GM23338 (cell line): ENCODE measurements at regions not wholly inside any gene's neighbourhood (a gene's known extent, or its start where the extent isn't known, plus 50 kb on each side); places are given as distances from the start of the nearest gene placed in this dataset.

Source experiments
- ATAC-seq: fragments of 200-7000 bp; cut with Tn5 transposase; 3 replicates; pipeline ENCODE4 v1.9.1; 2020
- DNase-seq: peaks from one replicate; pipeline ENCODE4 v3.0.0-alpha.2; 2015; ENCODE audit warnings: low spot score
- H2AFZ ChIP-seq: fragments of 200-600 bp; sonication (generic); 2 replicates; pipeline ENCODE4 v1.8.0; 2016; ENCODE audit warnings: antibody characterized with exemption, mild to moderate bottlenecking, moderate library complexity
- H3F3A ChIP-seq: fragments of 200-600 bp; sonication (generic); replicated peaks from 2 replicates; pipeline ENCODE4 v1.8.0; 2017; ENCODE audit warnings: antibody characterized with exemption, mixed run types, low read depth
- H3K27ac ChIP-seq: fragments of 200-600 bp; sonication (generic); 2 replicates; pipeline ENCODE4 v1.6.1; 2016; ENCODE audit warnings: low read depth
- H3K27me3 ChIP-seq: fragments of 200-600 bp; sonication (generic); 2 replicates; pipeline ENCODE4 v1.8.0; 2016; ENCODE audit warnings: mild to moderate bottlenecking, mixed run types, moderate library complexity; ENCODE audit not compliant: insufficient read depth
- H3K36me3 ChIP-seq: fragments of 200-600 bp; sonication (generic); 2 replicates; pipeline ENCODE4 v1.8.0; 2016; ENCODE audit warnings: mild to moderate bottlenecking; ENCODE audit not compliant: insufficient read depth
- H3K4me1 ChIP-seq: fragments of 200-600 bp; sonication (generic); 2 replicates; pipeline ENCODE4 v1.8.0; 2016; ENCODE audit warnings: mild to moderate bottlenecking, moderate library complexity; ENCODE audit not compliant: insufficient read depth
- H3K4me2 ChIP-seq: fragments of 200-600 bp; sonication (generic); 2 replicates; pipeline ENCODE4 v1.7.1; 2017; ENCODE audit warnings: mixed run types
- H3K4me3 ChIP-seq: fragments of 200-600 bp; sonication (generic); 2 replicates; pipeline ENCODE4 v1.6.1; 2016; ENCODE audit warnings: mixed run types
- H3K79me2 ChIP-seq: fragments of 200-600 bp; sonication (generic); replicated peaks from 2 replicates; pipeline ENCODE4 v1.8.0; 2017; ENCODE audit warnings: mild to moderate bottlenecking; ENCODE audit not compliant: insufficient read depth
- H3K9me2 ChIP-seq: fragments of 200-600 bp; sonication (generic); 2 replicates; pipeline ENCODE4 v1.8.0; 2017; ENCODE audit not compliant: insufficient read depth
- H4K20me1 ChIP-seq: fragments of 200-600 bp; sonication (generic); replicated peaks from 2 replicates; pipeline ENCODE4 v1.8.0; 2017; ENCODE audit warnings: mild to moderate bottlenecking; ENCODE audit not compliant: insufficient read depth
- H3K27ac Mint-ChIP-seq: 2 replicates; pipeline ENCODE4 v1.8.0; 2020; ENCODE audit warnings: inconsistent platforms, mild to moderate bottlenecking, moderate library complexity, mixed read lengths
- H3K27me3 Mint-ChIP-seq: 3 replicates; pipeline ENCODE4 v1.8.0; 2022; ENCODE audit warnings: low read depth, mild to moderate bottlenecking, moderate library complexity, mixed read lengths, inconsistent platforms; ENCODE audit not compliant: insufficient read depth, poor library complexity
- H3K36me3 Mint-ChIP-seq: 3 replicates; pipeline ENCODE4 v1.8.0; 2021; ENCODE audit warnings: low read depth, mild to moderate bottlenecking, inconsistent platforms, moderate library complexity, mixed read lengths
- H3K4me1 Mint-ChIP-seq: 3 replicates; pipeline ENCODE4 v1.8.0; 2020; ENCODE audit warnings: mild to moderate bottlenecking, inconsistent platforms, mixed read lengths
- H3K4me3 Mint-ChIP-seq: 3 replicates; pipeline ENCODE4 v1.8.0; 2021; ENCODE audit warnings: moderate library complexity, mild to moderate bottlenecking, inconsistent platforms, mixed read lengths
- H3K9me3 Mint-ChIP-seq: 3 replicates; pipeline ENCODE4 v1.8.0; 2020; ENCODE audit warnings: moderate library complexity, mild to moderate bottlenecking, inconsistent platforms, mixed read lengths
- CREB1 ChIP-seq: fragments of 250-450 bp; sonication (Bioruptor Pico); IDR thresholded peaks from 2 replicates; pipeline ENCODE4 v1.5.0; 2020; ENCODE audit warnings: low read depth, mild to moderate bottlenecking, moderate library complexity
- EZH2phosphoT487 ChIP-seq: fragments of 200-600 bp; sonication (generic); IDR thresholded peaks from one replicate; pipeline ENCODE4 v1.8.1; 2018; ENCODE audit warnings: antibody characterized with exemption; ENCODE audit not compliant: unreplicated experiment
- STAT1 ChIP-seq: IDR thresholded peaks from one replicate; pipeline ENCODE4 v1.6.1; 2016; ENCODE audit warnings: antibody characterized with exemption; ENCODE audit not compliant: unreplicated experiment
- ZNF114 ChIP-seq: fragments of 250-450 bp; sonication (Bioruptor Pico); IDR thresholded peaks from 2 replicates; pipeline ENCODE4 v1.5.0; 2020; ENCODE audit warnings: mild to moderate bottlenecking, moderate library complexity
- TF ChIP-seq, protein P1 (sequence below): IDR thresholded peaks from one replicate; pipeline ENCODE4 v1.6.1; 2018; ENCODE audit warnings: antibody characterized with exemption; ENCODE audit not compliant: unreplicated experiment
- TF ChIP-seq, protein P2 (sequence below): fragments of 250-450 bp; sonication (Bioruptor Pico); IDR thresholded peaks from 2 replicates; pipeline ENCODE4 v1.5.0; 2020; ENCODE audit warnings: mild to moderate bottlenecking, moderate library complexity
- TF ChIP-seq, protein P3 (sequence below), 2 experiments: fragments of 200-600 bp in 1 of 2; sonication (generic) in 1 of 2; conservative IDR thresholded peaks; 2 replicates each; pipeline versions ENCODE4 v1.5.1 to v1.6.1; 2016 to 2017; ENCODE audit warnings: antibody characterized with exemption in 2 of 2, low read depth in 2 of 2, mild to moderate bottlenecking in 2 of 2, moderate library complexity in 1 of 2

DNA sequence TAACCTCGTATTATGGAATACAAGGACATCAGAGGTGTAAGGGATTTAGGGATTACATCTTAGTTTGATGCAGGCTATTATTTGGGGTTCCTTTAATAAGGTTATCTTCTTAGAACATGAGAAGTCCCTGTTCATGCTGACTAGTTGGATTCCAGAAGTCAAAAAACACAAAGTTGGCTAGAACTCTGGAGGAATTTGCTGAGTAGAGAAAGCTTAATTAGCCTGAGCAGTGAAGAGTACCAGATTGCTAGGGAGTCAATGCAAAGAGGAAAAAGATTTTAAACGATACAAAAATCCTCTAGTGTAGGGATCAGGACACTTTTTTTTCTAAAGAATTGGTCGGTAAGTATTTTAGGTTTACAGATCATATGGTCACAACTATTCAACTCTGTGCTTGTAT, 1872.5 kb upstream of the C9orf72 start:
- no peak overlapping the region for H3K27ac ChIP-seq
- no peaks in the 10 kb centered on the region for H4K20me1 ChIP-seq
- no peak overlapping the region for H3K4me3 ChIP-seq
- H3F3A ChIP-seq = no peaks in the 10 kb centered on the region
- TF ChIP-seq ZNF114 (CRISPR knock-in tag) = no peak
- Mint-ChIP-seq H3K4me3 (no peak overlapping the region), H3K27ac (no peak overlapping the region), H3K4me1 (peaks cover 6% of the 10 kb centered on the region; the same call in 1 of the 3 replicates), H3K27me3 (peaks cover 5% of the 10 kb centered on the region), H3K9me3 (no peaks in the 10 kb centered on the region), H3K36me3 (no peaks in the 10 kb centered on the region; the same call in 1 of the 3 replicates)
- DNase-seq (no peak), ATAC-seq (no peak)
- H3K9me2 ChIP-seq = no peaks in the 10 kb centered on the region; the same call in 1 of the 2 replicates
- H3K36me3 ChIP-seq = no peaks in the 10 kb centered on the region
- H3K4me1 ChIP-seq = peaks cover 5% of the 10 kb centered on the region; the same call in 1 of the 2 replicates
- H3K27me3 ChIP-seq = no peaks in the 10 kb centered on the region
- no peak overlapping the region for H2AFZ ChIP-seq
- H3K79me2 ChIP-seq = no peaks in the 10 kb centered on the region
- H3K4me2 ChIP-seq = no peak overlapping the region

DNA sequence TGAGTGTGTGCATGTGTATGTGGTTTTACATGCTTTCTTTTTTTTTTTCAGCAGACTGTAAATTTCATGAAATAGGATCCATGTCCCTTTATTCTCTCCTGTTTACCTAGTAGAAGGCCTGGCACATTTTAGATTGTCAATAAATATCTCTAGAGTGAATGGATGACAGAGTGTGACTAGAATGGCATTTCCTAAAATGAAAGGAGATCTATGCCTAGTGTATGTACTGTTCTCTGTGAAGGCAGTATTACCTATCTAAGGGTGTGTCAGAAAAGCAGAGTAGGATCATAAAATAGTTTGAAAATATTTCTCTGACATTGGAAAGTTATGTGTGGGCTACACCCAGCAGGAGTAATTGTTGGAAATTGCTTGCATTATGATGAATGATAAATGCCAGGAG, 1876.0 kb upstream of the C9orf72 start:
- Mint-ChIP-seq H3K4me1 (peaks cover 7% of the 10 kb centered on the region; the same call in 1 of the 3 replicates), H3K36me3 (peaks cover 4% of the 10 kb centered on the region; the same call in 1 of the 3 replicates), H3K27me3 (peaks cover 5% of the 10 kb centered on the region), H3K27ac (no peak overlapping the region), H3K4me3 (no peak overlapping the region), H3K9me3 (peaks cover 9% of the 10 kb centered on the region; the same call in 2 of the 3 replicates)
- DNase-seq = no peak
- H3K4me1 ChIP-seq = peaks cover 5% of the 10 kb centered on the region; the same call in 1 of the 2 replicates
- ATAC-seq = no peak
- H3F3A ChIP-seq = no peaks in the 10 kb centered on the region
- no peak overlapping the region for H2AFZ ChIP-seq
- no peaks in the 10 kb centered on the region for H3K36me3 ChIP-seq
- H3K4me3 ChIP-seq = 0 out of 2 replicates have a peak overlapping the region, but pooled peaks have one; percentile 48
- no peaks in the 10 kb centered on the region for H4K20me1 ChIP-seq
- no peaks in the 10 kb centered on the region for H3K79me2 ChIP-seq
- no peak overlapping the region for H3K27ac ChIP-seq
- TF ChIP-seq, protein P1, sequence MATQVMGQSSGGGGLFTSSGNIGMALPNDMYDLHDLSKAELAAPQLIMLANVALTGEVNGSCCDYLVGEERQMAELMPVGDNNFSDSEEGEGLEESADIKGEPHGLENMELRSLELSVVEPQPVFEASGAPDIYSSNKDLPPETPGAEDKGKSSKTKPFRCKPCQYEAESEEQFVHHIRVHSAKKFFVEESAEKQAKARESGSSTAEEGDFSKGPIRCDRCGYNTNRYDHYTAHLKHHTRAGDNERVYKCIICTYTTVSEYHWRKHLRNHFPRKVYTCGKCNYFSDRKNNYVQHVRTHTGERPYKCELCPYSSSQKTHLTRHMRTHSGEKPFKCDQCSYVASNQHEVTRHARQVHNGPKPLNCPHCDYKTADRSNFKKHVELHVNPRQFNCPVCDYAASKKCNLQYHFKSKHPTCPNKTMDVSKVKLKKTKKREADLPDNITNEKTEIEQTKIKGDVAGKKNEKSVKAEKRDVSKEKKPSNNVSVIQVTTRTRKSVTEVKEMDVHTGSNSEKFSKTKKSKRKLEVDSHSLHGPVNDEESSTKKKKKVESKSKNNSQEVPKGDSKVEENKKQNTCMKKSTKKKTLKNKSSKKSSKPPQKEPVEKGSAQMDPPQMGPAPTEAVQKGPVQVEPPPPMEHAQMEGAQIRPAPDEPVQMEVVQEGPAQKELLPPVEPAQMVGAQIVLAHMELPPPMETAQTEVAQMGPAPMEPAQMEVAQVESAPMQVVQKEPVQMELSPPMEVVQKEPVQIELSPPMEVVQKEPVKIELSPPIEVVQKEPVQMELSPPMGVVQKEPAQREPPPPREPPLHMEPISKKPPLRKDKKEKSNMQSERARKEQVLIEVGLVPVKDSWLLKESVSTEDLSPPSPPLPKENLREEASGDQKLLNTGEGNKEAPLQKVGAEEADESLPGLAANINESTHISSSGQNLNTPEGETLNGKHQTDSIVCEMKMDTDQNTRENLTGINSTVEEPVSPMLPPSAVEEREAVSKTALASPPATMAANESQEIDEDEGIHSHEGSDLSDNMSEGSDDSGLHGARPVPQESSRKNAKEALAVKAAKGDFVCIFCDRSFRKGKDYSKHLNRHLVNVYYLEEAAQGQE = no peak
- no peak for TF ChIP-seq CREB1
- no peak for TF ChIP-seq STAT1
- TF ChIP-seq, protein P2, sequence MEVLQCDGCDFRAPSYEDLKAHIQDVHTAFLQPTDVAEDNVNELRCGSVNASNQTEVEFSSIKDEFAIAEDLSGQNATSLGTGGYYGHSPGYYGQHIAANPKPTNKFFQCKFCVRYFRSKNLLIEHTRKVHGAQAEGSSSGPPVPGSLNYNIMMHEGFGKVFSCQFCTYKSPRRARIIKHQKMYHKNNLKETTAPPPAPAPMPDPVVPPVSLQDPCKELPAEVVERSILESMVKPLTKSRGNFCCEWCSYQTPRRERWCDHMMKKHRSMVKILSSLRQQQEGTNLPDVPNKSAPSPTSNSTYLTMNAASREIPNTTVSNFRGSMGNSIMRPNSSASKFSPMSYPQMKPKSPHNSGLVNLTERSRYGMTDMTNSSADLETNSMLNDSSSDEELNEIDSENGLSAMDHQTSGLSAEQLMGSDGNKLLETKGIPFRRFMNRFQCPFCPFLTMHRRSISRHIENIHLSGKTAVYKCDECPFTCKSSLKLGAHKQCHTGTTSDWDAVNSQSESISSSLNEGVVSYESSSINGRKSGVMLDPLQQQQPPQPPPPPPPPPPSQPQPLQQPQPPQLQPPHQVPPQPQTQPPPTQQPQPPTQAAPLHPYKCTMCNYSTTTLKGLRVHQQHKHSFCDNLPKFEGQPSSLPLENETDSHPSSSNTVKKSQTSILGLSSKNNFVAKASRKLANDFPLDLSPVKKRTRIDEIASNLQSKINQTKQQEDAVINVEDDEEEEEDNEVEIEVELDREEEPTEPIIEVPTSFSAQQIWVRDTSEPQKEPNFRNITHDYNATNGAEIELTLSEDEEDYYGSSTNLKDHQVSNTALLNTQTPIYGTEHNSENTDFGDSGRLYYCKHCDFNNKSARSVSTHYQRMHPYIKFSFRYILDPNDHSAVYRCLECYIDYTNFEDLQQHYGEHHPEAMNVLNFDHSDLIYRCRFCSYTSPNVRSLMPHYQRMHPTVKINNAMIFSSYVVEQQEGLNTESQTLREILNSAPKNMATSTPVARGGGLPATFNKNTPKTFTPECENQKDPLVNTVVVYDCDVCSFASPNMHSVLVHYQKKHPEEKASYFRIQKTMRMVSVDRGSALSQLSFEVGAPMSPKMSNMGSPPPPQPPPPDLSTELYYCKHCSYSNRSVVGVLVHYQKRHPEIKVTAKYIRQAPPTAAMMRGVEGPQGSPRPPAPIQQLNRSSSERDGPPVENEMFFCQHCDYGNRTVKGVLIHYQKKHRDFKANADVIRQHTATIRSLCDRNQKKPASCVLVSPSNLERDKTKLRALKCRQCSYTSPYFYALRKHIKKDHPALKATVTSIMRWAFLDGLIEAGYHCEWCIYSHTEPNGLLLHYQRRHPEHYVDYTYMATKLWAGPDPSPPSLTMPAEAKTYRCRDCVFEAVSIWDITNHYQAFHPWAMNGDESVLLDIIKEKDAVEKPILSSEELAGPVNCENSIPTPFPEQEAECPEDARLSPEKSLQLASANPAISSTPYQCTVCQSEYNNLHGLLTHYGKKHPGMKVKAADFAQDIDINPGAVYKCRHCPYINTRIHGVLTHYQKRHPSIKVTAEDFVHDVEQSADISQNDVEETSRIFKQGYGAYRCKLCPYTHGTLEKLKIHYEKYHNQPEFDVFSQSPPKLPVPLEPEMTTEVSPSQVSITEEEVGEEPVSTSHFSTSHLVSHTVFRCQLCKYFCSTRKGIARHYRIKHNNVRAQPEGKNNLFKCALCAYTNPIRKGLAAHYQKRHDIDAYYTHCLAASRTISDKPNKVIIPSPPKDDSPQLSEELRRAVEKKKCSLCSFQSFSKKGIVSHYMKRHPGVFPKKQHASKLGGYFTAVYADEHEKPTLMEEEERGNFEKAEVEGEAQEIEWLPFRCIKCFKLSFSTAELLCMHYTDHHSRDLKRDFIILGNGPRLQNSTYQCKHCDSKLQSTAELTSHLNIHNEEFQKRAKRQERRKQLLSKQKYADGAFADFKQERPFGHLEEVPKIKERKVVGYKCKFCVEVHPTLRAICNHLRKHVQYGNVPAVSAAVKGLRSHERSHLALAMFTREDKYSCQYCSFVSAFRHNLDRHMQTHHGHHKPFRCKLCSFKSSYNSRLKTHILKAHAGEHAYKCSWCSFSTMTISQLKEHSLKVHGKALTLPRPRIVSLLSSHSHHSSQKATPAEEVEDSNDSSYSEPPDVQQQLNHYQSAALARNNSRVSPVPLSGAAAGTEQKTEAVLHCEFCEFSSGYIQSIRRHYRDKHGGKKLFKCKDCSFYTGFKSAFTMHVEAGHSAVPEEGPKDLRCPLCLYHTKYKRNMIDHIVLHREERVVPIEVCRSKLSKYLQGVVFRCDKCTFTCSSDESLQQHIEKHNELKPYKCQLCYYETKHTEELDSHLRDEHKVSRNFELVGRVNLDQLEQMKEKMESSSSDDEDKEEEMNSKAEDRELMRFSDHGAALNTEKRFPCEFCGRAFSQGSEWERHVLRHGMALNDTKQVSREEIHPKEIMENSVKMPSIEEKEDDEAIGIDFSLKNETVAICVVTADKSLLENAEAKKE = no peak
- TF ChIP-seq EZH2phosphoT487 = no peak
- TF ChIP-seq, protein P3, sequence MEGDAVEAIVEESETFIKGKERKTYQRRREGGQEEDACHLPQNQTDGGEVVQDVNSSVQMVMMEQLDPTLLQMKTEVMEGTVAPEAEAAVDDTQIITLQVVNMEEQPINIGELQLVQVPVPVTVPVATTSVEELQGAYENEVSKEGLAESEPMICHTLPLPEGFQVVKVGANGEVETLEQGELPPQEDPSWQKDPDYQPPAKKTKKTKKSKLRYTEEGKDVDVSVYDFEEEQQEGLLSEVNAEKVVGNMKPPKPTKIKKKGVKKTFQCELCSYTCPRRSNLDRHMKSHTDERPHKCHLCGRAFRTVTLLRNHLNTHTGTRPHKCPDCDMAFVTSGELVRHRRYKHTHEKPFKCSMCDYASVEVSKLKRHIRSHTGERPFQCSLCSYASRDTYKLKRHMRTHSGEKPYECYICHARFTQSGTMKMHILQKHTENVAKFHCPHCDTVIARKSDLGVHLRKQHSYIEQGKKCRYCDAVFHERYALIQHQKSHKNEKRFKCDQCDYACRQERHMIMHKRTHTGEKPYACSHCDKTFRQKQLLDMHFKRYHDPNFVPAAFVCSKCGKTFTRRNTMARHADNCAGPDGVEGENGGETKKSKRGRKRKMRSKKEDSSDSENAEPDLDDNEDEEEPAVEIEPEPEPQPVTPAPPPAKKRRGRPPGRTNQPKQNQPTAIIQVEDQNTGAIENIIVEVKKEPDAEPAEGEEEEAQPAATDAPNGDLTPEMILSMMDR (conservative IDR thresholded peaks at IDR 0.05; ENCODE audit: low read depth in 2 of 2) = no peak
- no peak for TF ChIP-seq ZNF114 (CRISPR knock-in tag)
- no peaks in the 10 kb centered on the region for H3K9me2 ChIP-seq
- peak overlapping the region; percentile 7; the same call in 1 of the 2 replicates for H3K4me2 ChIP-seq
- no peaks in the 10 kb centered on the region for H3K27me3 ChIP-seq
